GM12864 (cell line): ENCODE measurements at regions not wholly inside any gene's neighbourhood (a gene's known extent, or its start where the extent isn't known, plus 50 kb on each side); places are given as distances from the start of the nearest gene placed in this dataset.

Source experiments
- DNase-seq: peaks from one replicate; pipeline ENCODE4 v3.0.0-alpha.2; 2011; ENCODE audit warnings: low read depth
- H3K4me3 ChIP-seq: 2 replicates; pipeline ENCODE4 v1.5.1; 2011; ENCODE audit warnings: mild to moderate bottlenecking, low read depth, low read length, control low read depth
- TF ChIP-seq, protein P1 (sequence below): IDR thresholded peaks from 2 replicates; pipeline ENCODE4 v1.5.1; 2011; ENCODE audit warnings: low read depth, mild to moderate bottlenecking, moderate library complexity, low read length, control low read depth, inconsistent platforms; ENCODE audit errors: missing control alignments

DNA sequence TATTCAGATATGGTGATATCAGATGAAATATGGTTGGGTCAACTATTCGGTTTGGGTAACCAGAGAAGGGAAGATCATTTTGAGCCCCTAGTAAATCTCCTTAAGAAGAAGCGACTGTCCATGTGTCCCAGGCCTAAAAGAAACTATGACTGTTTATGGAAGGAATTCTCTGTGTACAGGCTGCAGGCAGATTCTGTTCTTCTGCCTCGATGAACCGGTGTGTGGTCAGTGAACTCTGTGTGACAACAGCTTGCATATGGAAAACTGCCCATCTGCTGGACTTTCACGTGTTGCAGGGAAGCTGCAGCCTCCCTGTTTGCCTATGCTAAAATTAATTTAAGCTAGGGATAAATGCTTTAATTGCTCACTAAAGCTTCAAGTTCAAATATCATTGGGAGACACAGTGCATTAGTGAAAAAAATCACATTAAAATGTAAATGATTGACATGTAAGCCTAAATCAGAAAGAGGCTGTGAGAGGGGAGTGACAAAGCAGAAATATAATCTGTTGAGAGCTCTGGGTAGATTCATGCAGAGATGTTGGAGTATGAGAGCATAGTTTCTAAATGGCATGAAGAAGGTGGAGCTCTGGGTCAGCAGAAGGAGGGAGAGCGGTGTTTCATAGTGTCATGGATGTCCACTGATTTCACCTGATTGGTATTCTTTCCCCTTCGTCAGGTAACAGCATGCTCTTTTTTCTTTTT is 65.4 kb upstream of the PFN2 start:
- DNase-seq = no peak
- TF ChIP-seq, protein P1, sequence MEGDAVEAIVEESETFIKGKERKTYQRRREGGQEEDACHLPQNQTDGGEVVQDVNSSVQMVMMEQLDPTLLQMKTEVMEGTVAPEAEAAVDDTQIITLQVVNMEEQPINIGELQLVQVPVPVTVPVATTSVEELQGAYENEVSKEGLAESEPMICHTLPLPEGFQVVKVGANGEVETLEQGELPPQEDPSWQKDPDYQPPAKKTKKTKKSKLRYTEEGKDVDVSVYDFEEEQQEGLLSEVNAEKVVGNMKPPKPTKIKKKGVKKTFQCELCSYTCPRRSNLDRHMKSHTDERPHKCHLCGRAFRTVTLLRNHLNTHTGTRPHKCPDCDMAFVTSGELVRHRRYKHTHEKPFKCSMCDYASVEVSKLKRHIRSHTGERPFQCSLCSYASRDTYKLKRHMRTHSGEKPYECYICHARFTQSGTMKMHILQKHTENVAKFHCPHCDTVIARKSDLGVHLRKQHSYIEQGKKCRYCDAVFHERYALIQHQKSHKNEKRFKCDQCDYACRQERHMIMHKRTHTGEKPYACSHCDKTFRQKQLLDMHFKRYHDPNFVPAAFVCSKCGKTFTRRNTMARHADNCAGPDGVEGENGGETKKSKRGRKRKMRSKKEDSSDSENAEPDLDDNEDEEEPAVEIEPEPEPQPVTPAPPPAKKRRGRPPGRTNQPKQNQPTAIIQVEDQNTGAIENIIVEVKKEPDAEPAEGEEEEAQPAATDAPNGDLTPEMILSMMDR = no peak
- no peak overlapping the region for H3K4me3 ChIP-seq

DNA sequence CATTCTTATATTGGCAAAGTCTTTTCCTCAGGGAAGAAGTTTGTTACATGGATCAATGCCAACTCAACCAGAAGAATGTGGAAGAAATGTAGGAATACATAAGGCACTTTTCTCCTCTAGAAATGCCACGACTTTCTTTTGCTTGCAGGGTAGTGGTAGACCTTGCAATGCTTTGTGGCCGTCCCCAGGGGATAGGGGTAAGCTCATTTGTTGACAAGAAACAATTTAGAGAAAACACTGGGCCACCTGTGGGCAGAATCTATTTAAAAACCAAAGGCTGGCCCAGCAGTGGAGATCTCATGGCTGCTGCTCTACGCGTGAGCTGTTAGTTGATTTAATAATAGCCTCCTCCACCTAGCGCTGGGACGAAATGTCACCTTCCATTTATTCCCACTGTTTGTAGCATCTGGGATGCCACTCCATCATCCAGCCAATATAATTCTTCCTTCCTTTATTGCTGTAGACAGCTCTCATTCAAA is 64.6 kb upstream of the PFN2 start:
- DNase-seq = no peak
- H3K4me3 ChIP-seq = no peak overlapping the region
- TF ChIP-seq, protein P1 = no peak

DNA sequence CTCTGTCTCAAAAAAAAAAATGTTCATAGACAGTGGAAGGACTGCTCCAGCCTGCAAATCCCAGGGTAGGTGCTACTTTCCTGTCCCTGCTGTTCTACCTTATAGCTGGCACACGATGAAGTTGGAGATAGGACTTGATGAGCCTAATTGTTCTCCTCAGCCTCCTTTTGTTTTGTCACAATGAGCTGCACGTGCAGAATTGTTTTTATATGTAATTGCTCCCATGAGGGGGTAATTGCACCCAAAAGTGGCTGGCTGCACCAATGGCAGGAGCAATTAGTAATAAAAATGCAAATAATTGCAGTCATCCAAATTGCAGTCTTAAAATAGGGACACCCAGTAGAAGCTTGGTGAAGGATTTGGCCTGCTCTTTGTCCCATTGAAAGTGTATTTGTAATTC is 63.0 kb upstream of the PFN2 start:
- TF ChIP-seq, protein P1 = no peak
- no peak for DNase-seq

DNA sequence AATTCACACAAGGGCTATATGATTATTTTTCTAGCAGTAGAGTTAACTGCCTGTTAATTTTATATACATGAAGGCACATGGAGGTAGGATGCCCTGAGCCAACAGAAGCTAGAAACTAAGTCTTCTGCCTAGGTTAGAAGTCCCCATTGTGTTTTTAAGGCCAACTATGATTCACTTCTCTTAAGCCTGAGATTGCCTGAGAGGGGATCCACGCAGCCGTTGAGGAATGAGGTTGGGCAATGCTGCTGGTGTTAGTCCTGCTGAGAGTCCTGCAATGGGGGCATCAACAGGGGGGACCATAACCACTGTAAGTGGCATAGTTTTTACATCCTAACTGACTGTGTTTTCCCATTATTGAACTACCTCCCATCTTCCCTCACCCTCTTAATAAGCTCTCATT is 60.1 kb upstream of the PFN2 start:
- TF ChIP-seq, protein P1 = no peak
- no peak for DNase-seq
- no peak overlapping the region for H3K4me3 ChIP-seq

More for the DNA sequence above, 63.0 kb upstream of the PFN2 start:
- H3K4me3 ChIP-seq = no peak overlapping the region

DNA sequence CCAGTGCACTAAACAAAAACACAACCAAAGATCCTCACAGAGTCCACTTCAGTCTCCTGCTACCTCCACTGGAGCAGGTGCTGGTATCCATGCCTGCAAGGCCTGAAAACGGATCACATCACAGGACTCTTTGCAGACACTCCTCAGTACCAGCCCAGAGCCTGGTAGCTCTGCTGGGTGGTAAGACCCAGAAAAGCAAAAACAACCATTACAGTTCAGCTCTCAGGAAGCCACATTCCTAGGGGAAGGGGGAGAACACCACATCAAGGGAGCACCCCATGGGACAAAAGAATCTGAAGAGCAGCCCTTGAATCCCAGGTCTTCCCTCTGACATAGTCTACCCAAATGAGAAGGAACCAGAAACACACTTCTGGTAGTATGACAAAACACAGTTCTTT is 52.5 kb upstream of the PFN2 start:
- TF ChIP-seq, protein P1 = no peak
- no peak for DNase-seq
- no peak overlapping the region for H3K4me3 ChIP-seq

DNA sequence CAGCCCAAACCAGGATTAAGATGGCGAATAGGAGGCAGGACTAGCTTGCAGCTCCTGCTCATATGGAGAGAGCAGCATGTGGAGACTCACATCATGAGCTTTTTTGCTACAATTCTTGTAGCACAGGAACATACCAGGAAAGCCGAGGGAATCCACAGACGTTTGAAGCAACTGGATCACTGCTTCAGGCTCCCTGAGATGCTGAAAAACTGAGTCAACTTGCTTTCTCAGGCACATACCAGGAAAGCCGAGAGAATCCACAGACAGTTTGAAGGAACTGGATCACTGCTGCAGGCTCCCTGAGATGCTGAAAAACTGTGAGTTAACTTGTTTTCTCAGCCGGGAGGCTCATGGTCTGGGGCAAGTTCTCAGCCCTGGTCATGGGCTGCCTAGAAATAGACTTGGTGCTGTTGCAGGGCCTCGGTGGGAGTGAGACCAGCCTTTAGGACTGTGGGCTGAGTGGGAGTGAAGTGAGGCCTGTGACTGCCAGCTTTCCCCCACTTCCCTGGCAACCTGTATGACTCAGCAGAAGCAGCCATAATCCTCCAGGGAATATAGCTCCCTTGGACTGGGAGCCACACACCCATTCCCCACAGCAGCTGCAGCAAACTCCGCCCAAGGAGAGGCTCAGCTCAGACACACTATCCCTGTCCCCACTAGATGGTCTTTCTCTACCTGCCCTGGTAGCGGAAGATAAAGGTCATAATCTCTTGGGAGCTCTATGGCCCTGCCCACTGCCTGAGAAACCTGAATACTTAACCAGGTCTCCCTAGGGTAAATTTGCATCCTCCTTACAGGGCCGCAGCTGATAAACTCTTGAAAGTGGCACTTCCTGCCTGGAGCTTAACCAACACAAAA is 51.9 kb upstream of the PFN2 start:
- TF ChIP-seq, protein P1 = no peak
- DNase-seq = no peak

More for the DNA sequence above, 51.9 kb upstream of the PFN2 start:
- no peak overlapping the region for H3K4me3 ChIP-seq
